ENCODE measurements at regions not wholly inside any gene's neighbourhood (a gene's known extent, or its start where the extent isn't known, plus 50 kb on each side); places are given as distances from the start of the nearest gene placed in this dataset.

- TF ChIP-seq CTCF (conservative IDR thresholded peaks at IDR 0.05; ENCODE audit: low read length) (no peak), EZH2phosphoT487 (IDR thresholded peaks at IDR 0.05; ENCODE audit: borderline replicate concordance) (no peak)
Measured at GRCh38 chr10:3573498-3573897, 211.5 kb downstream of the KLF6 start.
